Central memory CD8-positive, alpha-beta T cell (primary cell): ENCODE measurements at regions not wholly inside any gene's neighbourhood (a gene's known extent, or its start where the extent isn't known, plus 50 kb on each side); places are given as distances from the start of the nearest gene placed in this dataset.

Experiments used
- ATAC-seq: fragments of 150-1000 bp; cut with Tn5 transposase; replicated peaks from 2 replicates; pipeline ENCODE4 v1.10.0; 2022; ENCODE audit warnings: mild to moderate bottlenecking, moderate FRiP score, moderate number of reproducible peaks; ENCODE audit not compliant: poor library complexity, severe bottlenecking; ENCODE audit errors: extremely low read depth
- DNase-seq, 2 donors: peaks; one replicate each; pipeline ENCODE4 v3.0.0; 2021; ENCODE audit warnings: low spot score in 2 of 2
- H3K27ac Mint-ChIP-seq: one replicate; pipeline ENCODE4 v1.8.0; 2022; ENCODE audit warnings: low read depth, mild to moderate bottlenecking, moderate library complexity, mixed read lengths
- H3K27me3 Mint-ChIP-seq: one replicate; pipeline ENCODE4 v1.8.0; 2022; ENCODE audit warnings: mixed read lengths
- H3K36me3 Mint-ChIP-seq: one replicate; pipeline ENCODE4 v1.8.0; 2022; ENCODE audit warnings: mild to moderate bottlenecking, moderate library complexity, mixed read lengths; ENCODE audit not compliant: insufficient read depth
- H3K4me1 Mint-ChIP-seq: one replicate; pipeline ENCODE4 v1.8.0; 2022; ENCODE audit warnings: mixed read lengths
- H3K4me3 Mint-ChIP-seq: one replicate; pipeline ENCODE4 v1.8.0; 2022; ENCODE audit warnings: mild to moderate bottlenecking, moderate library complexity, mixed read lengths
- H3K9me3 Mint-ChIP-seq: one replicate; pipeline ENCODE4 v1.8.0; 2022; ENCODE audit warnings: mixed read lengths

DNA sequence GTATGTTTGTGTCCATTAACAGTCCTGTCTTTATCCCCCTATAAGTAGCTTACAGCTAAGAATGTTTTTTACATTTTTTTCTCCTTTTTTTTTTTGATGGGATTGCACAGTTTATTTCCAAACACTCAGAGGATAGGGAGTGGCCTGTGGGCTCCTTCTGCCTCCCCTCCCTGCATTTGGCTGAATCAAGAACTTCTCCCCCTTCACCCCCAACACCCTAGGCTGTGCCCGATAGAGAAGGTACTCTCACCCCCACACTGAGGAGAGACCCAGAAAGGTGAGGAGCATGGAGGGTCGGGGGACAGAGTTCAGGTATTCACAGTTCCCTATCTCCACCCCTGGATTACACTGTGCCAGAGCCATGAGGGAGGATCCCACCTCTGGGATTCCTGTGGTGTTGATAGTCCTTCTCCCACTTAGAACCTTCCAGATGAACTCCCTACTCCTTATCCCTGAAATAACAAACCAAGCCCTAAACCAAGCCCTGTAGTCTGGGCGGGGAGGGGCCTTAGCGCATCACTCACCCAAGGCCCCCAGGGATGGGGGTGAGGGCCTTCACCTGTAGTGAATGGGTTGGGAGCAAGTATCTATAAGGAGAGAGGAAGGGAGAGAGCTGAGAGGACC is 97.1 kb downstream of the ADAMTS15 start:
- Mint-ChIP-seq H3K9me3 (no peaks in the 10 kb centered on the region), H3K27ac (no peak overlapping the region), H3K36me3 (no peaks in the 10 kb centered on the region), H3K27me3 (peaks cover 49% of the 10 kb centered on the region), H3K4me3 (no peak overlapping the region), H3K4me1 (no peaks in the 10 kb centered on the region)
- DNase-seq (no peak), ATAC-seq (no peak)

- Mint-ChIP-seq H3K36me3 (no peaks in the 10 kb centered on the region), H3K27me3 (peaks cover 40% of the 10 kb centered on the region), H3K9me3 (no peaks in the 10 kb centered on the region), H3K4me3 (no peak overlapping the region), H3K27ac (no peak overlapping the region), H3K4me1 (no peaks in the 10 kb centered on the region)
- ATAC-seq (no peak), DNase-seq (no peak)
These were observed 98.0 kb downstream of the ADAMTS15 start for GRCh38 chr11:130546438-130546837.

- no peak overlapping the region for H3K27ac Mint-ChIP-seq
- peaks cover 33% of the 10 kb centered on the region for H3K27me3 Mint-ChIP-seq
- DNase-seq (no peak), ATAC-seq (no peak)
- no peaks in the 10 kb centered on the region for H3K4me1 Mint-ChIP-seq
- H3K4me3 Mint-ChIP-seq, result no peak overlapping the region
- H3K9me3 Mint-ChIP-seq, result no peaks in the 10 kb centered on the region
- H3K36me3 Mint-ChIP-seq, result no peaks in the 10 kb centered on the region
These were observed 98.7 kb downstream of the ADAMTS15 start for GRCh38 chr11:130546901-130547694.

GRCh38 chr11:130547761-130548490 is 99.5 kb downstream of the ADAMTS15 start:
- Mint-ChIP-seq H3K27ac (no peak overlapping the region), H3K36me3 (no peaks in the 10 kb centered on the region), H3K4me3 (no peak overlapping the region), H3K9me3 (no peaks in the 10 kb centered on the region), H3K4me1 (no peaks in the 10 kb centered on the region), H3K27me3 (peaks cover 25% of the 10 kb centered on the region)
- no peak for DNase-seq
- no peak for ATAC-seq

GRCh38 chr11:130548491-130548833 is 100.0 kb downstream of the ADAMTS15 start:
- no peak for DNase-seq
- H3K9me3 Mint-ChIP-seq, result no peaks in the 10 kb centered on the region

DNA sequence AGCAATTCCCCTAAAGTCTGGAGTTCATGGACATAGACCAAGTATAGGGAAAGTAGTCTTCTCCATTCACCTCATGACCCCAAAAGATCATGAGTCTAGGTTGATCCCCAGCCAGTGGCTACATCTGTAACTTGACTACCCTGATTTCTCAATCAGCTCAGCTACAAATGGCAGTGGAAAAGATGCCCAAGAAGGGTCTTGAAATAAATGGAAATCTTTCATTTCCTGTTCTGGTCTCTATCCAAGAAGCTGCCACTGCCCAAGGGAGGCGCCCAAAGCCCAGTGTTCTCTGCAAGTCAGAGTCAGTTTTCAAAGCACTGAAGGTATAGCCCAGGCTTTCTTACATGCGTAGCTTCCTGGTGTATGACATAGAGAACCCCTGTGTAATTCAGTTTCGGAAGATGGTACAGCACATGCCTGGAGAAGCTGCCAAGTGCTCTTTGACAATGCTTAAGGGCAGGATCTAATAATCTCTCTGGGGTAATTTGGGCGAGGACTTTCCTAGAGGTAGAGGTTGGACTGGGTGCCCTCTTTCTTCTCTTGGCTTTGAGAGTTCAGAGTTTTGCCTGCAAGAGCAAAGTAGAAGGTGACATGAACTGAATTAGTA is 101.1 kb downstream of the ADAMTS15 start:
- ATAC-seq (no peak), DNase-seq (no peak)
- Mint-ChIP-seq H3K27ac (no peak overlapping the region), H3K36me3 (no peaks in the 10 kb centered on the region), H3K4me1 (no peaks in the 10 kb centered on the region), H3K4me3 (no peak overlapping the region), H3K27me3 (peaks cover 16% of the 10 kb centered on the region), H3K9me3 (no peaks in the 10 kb centered on the region)

More at GRCh38 chr11:130548491-130548833, 100.0 kb downstream of the ADAMTS15 start:
- Mint-ChIP-seq H3K36me3 (no peaks in the 10 kb centered on the region), H3K27ac (no peak overlapping the region), H3K4me3 (no peak overlapping the region), H3K4me1 (no peaks in the 10 kb centered on the region), H3K27me3 (peaks cover 20% of the 10 kb centered on the region)
- no peak for ATAC-seq

DNA sequence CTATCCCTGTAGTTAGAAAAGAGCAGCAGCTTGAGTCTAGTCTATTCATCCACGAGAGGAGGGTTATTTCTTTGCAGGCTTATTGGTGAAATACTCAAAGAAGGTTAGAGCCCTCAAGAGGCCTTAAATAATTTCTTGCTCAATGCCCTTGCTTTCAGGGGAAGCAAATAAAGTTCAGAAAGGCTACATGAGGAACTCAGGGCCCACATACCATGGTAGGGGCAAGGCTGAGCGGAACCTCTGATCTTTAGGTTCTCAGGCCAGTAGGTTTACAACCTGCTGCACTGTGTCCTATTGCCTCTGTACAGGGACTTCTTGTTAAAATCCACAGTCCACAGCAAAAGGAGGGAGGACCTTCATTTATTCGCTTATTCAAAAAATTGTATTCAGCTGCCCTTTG is 101.7 kb downstream of the ADAMTS15 start:
- ATAC-seq (no peak), DNase-seq (no peak)
- Mint-ChIP-seq H3K4me3 (no peak overlapping the region), H3K4me1 (no peaks in the 10 kb centered on the region), H3K27me3 (peaks cover 18% of the 10 kb centered on the region), H3K9me3 (no peaks in the 10 kb centered on the region), H3K27ac (no peak overlapping the region), H3K36me3 (no peaks in the 10 kb centered on the region)

- no peak overlapping the region for H3K4me3 Mint-ChIP-seq
- no peaks in the 10 kb centered on the region for H3K9me3 Mint-ChIP-seq
- H3K4me1 Mint-ChIP-seq, result no peaks in the 10 kb centered on the region
- ATAC-seq (no peak), DNase-seq (no peak)
- H3K27me3 Mint-ChIP-seq, result peaks cover 17% of the 10 kb centered on the region
- no peak overlapping the region for H3K27ac Mint-ChIP-seq
- no peaks in the 10 kb centered on the region for H3K36me3 Mint-ChIP-seq
These were observed 102.5 kb downstream of the ADAMTS15 start for GRCh38 chr11:130550984-130551383.

GRCh38 chr11:130551388-130551787 is 102.9 kb downstream of the ADAMTS15 start:
- no peak for DNase-seq
- H3K27me3 Mint-ChIP-seq, result peaks cover 18% of the 10 kb centered on the region
- no peak overlapping the region for H3K27ac Mint-ChIP-seq
- ATAC-seq, result no peak
- no peaks in the 10 kb centered on the region for H3K4me1 Mint-ChIP-seq
- no peak overlapping the region for H3K4me3 Mint-ChIP-seq
- no peaks in the 10 kb centered on the region for H3K9me3 Mint-ChIP-seq
- H3K36me3 Mint-ChIP-seq, result no peaks in the 10 kb centered on the region

GRCh38 chr11:130553306-130553705 is 104.9 kb downstream of the ADAMTS15 start:
- H3K4me3 Mint-ChIP-seq, result no peak overlapping the region
- no peak for ATAC-seq
- no peaks in the 10 kb centered on the region for H3K36me3 Mint-ChIP-seq
- H3K27me3 Mint-ChIP-seq, result peaks cover 29% of the 10 kb centered on the region
- no peak for DNase-seq
- no peak overlapping the region for H3K27ac Mint-ChIP-seq
- H3K9me3 Mint-ChIP-seq, result no peaks in the 10 kb centered on the region
- H3K4me1 Mint-ChIP-seq, result no peaks in the 10 kb centered on the region

GRCh38 chr11:130554241-130555055 is 106.0 kb downstream of the ADAMTS15 start:
- ATAC-seq (no peak), DNase-seq (no peak)
- Mint-ChIP-seq H3K36me3 (no peaks in the 10 kb centered on the region), H3K27ac (no peak overlapping the region), H3K27me3 (peaks cover 40% of the 10 kb centered on the region), H3K9me3 (peaks cover 5% of the 10 kb centered on the region), H3K4me3 (no peak overlapping the region), H3K4me1 (no peaks in the 10 kb centered on the region)

DNA sequence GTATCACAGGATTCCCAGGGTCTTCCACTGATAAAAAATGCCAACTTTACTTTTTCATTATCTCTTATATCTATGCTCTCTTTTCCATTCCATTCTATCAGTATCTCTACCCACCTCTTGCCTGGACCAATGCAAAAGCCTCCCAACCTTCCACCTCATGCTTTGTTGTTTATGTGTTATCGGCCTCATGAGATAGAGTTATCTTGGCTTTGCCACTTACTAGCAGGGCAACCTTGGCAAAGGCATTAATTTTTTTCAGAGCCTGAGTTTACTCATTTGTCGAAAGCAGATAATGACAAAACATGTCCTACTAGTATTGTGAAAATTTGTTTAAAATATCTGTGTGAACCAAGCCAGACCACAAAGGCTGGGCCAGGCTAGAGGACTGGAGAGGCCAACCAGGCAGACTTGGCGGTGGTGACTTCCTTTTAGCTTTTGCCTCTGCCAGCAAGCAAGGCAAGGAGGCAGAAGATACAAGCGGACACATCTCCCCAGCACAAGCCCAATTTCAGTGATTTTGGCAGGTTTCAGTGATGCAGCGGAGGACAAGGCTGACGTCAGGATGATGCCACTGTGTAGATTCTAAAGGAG is 106.9 kb downstream of the ADAMTS15 start:
- DNase-seq (no peak), ATAC-seq (no peak)
- Mint-ChIP-seq H3K36me3 (no peaks in the 10 kb centered on the region), H3K27ac (no peak overlapping the region), H3K4me1 (no peaks in the 10 kb centered on the region), H3K4me3 (no peak overlapping the region), H3K27me3 (peaks cover 40% of the 10 kb centered on the region), H3K9me3 (peaks cover 5% of the 10 kb centered on the region)
